SK-N-SH (cell line): ENCODE measurements at regions not wholly inside any gene's neighbourhood (a gene's known extent, or its start where the extent isn't known, plus 50 kb on each side); places are given as distances from the start of the nearest gene placed in this dataset.
A peak's percentile ranks its signal among the peaks of the same experiment; 100 is the strongest.

Source experiments
- CTCF ChIA-PET: fragments of 300-600, 350-600 bp; formaldehyde crosslinking; extraction: SDS; loops from one replicate; lab custom pipeline; 2021; lab: Yijun Ruan, JAX
- POLR2A ChIA-PET: fragments of 350-600 bp; sonication (Branson Sonifier 250); formaldehyde crosslinking; extraction: SDS; loops from one replicate; lab custom pipeline; 2020; ENCODE audit warnings: antibody characterized with exemption, inconsistent platforms; lab: Yijun Ruan, JAX
- DNase-seq: peaks from one replicate; pipeline ENCODE4 v3.0.0; 2012
- H2AFZ ChIP-seq: fragments of 200-600 bp; sonication (generic); 2 replicates; pipeline ENCODE4 v1.8.1; 2016; ENCODE audit warnings: antibody characterized with exemption, mild to moderate bottlenecking, low read depth
- H3F3A ChIP-seq: fragments of 200-600 bp; sonication (generic); replicated peaks from 2 replicates; pipeline ENCODE3; 2016; ENCODE audit warnings: antibody characterized with exemption, mild to moderate bottlenecking; ENCODE audit not compliant: insufficient read depth
- H3K27ac ChIP-seq, 2 experiments: fragments of 200-500 bp in 1 of 2; fragments of 200-600 bp in 1 of 2; sonication (Bioruptor generic) in 1 of 2; sonication (generic), shearing (Covaris generic) in 1 of 2; 2 replicates each; pipeline versions ENCODE4 v1.5.1 to v1.6.1; 2014 to 2016; ENCODE audit warnings: low read depth in 2 of 2, inconsistent platforms in 1 of 2, low read length in 1 of 2, mild to moderate bottlenecking in 1 of 2, mixed read lengths in 1 of 2
- H3K27me3 ChIP-seq: fragments of 200-600 bp; sonication (generic), shearing (Covaris generic); 2 replicates; pipeline ENCODE4 v1.6.1; 2016; ENCODE audit warnings: mixed run types; ENCODE audit not compliant: insufficient read depth
- H3K36me3 ChIP-seq, 2 experiments: fragments of 200-500 bp in 1 of 2; fragments of 200-600 bp in 1 of 2; sonication (Bioruptor generic) in 1 of 2; sonication (generic) in 1 of 2; replicated peaks in 1 of 2; 2 replicates each; pipeline versions ENCODE3 to v1.5.1; 2014 to 2016; ENCODE audit warnings: low read length in 1 of 2, mild to moderate bottlenecking in 1 of 2; ENCODE audit not compliant: insufficient read depth in 2 of 2, control insufficient read depth in 1 of 2
- H3K4me1 ChIP-seq, 2 experiments: fragments of 200-500 bp in 1 of 2; fragments of 200-600 bp in 1 of 2; sonication (Bioruptor generic) in 1 of 2; sonication (generic), shearing (Covaris generic) in 1 of 2; 2 replicates each; pipeline versions ENCODE4 v1.5.1 to v1.6.1; 2014 to 2016; ENCODE audit warnings: low read depth in 1 of 2, low read length in 1 of 2, mixed run types in 1 of 2; ENCODE audit not compliant: insufficient read depth in 2 of 2, control insufficient read depth in 1 of 2
- H3K4me2 ChIP-seq: fragments of 200-600 bp; sonication (generic), shearing (Covaris generic); 2 replicates; pipeline ENCODE4 v1.6.1; 2017; ENCODE audit warnings: mixed run types
- H3K4me3 ChIP-seq, 2 experiments: fragments of 200-500 bp in 1 of 2; fragments of 200-600 bp in 1 of 2; sonication (Bioruptor generic) in 1 of 2; sonication (generic), shearing (Covaris generic) in 1 of 2; 2 replicates each; pipeline versions ENCODE4 v1.5.1 to v1.8.1; 2014 to 2016; ENCODE audit warnings: low read depth in 2 of 2, inconsistent platforms in 1 of 2, low read length in 1 of 2, mild to moderate bottlenecking in 1 of 2, mixed read lengths in 1 of 2, moderate library complexity in 1 of 2
- H3K79me2 ChIP-seq: fragments of 200-600 bp; sonication (generic); 2 replicates; pipeline ENCODE4 v1.8.1; 2017; ENCODE audit warnings: mild to moderate bottlenecking; ENCODE audit not compliant: insufficient read depth
- H3K9ac ChIP-seq: fragments of 200-600 bp; sonication (generic); 2 replicates; pipeline ENCODE4 v1.6.1; 2017; ENCODE audit warnings: mixed run types
- H3K9me2 ChIP-seq: fragments of 200-600 bp; sonication (generic); 2 replicates; pipeline ENCODE4 v1.6.1; 2017; ENCODE audit warnings: mixed run types
- H3K9me3 ChIP-seq: fragments of 200-600 bp; sonication (generic); 2 replicates; pipeline ENCODE4 v1.6.1; 2017; ENCODE audit warnings: mixed run types, mild to moderate bottlenecking, moderate library complexity
- H4K20me1 ChIP-seq: fragments of 200-600 bp; sonication (generic); 2 replicates; pipeline ENCODE4 v1.6.1; 2017; ENCODE audit warnings: mild to moderate bottlenecking, mixed run types; ENCODE audit not compliant: insufficient read depth
- CHD2 ChIP-seq: fragments of 150-350 bp; IDR thresholded peaks from 2 replicates; pipeline ENCODE4 v1.6.1; 2018; ENCODE audit warnings: low read length; ENCODE audit not compliant: partially characterized antibody
- ELF1 ChIP-seq: IDR thresholded peaks from 2 replicates; pipeline ENCODE4 v1.4.0; 2012
- EP300 ChIP-seq, 2 experiments: IDR thresholded peaks; 2 replicates each; pipeline versions ENCODE4 v1.4.0 to v1.6.1; 2012; ENCODE audit warnings: borderline replicate concordance in 1 of 2, low read depth in 1 of 2, low read length in 1 of 2
- EZH2phosphoT487 ChIP-seq: fragments of 200-600 bp; sonication (generic); IDR thresholded peaks from 2 replicates; pipeline ENCODE4 v1.6.1; 2017; ENCODE audit warnings: low read depth, mixed run types, mild to moderate bottlenecking, antibody characterized with exemption, moderate library complexity, borderline replicate concordance
- FOSL2 ChIP-seq: IDR thresholded peaks from 2 replicates; pipeline ENCODE4 v1.4.0; 2012; ENCODE audit warnings: low read depth, mild to moderate bottlenecking, moderate library complexity, borderline replicate concordance
- FOXJ3 ChIP-seq: sonication (generic); formaldehyde crosslinking; IDR thresholded peaks from 2 replicates; pipeline ENCODE4 v1.5.1; 2020; ENCODE audit warnings: mild to moderate bottlenecking, missing genetic modification reagents
- GABPA ChIP-seq: IDR thresholded peaks from 2 replicates; pipeline ENCODE4 v1.4.0; 2012; ENCODE audit warnings: low read depth, mild to moderate bottlenecking
- GATA2 ChIP-seq: sonication (generic); formaldehyde crosslinking; IDR thresholded peaks from 2 replicates; pipeline ENCODE4 v1.5.0; 2020; ENCODE audit warnings: mild to moderate bottlenecking, missing genetic modification reagents
- MEF2A ChIP-seq: IDR thresholded peaks from 2 replicates; pipeline ENCODE4 v1.4.0; 2012; ENCODE audit warnings: low read depth, borderline replicate concordance
- NFIC ChIP-seq: IDR thresholded peaks from 2 replicates; pipeline ENCODE4 v1.4.0; 2012; ENCODE audit warnings: borderline replicate concordance
- NRF1 ChIP-seq: IDR thresholded peaks from 2 replicates; pipeline ENCODE4 v1.6.1; 2012; ENCODE audit warnings: low read depth, mild to moderate bottlenecking, low read length
- PBX3 ChIP-seq: IDR thresholded peaks from 2 replicates; pipeline ENCODE4; 2012
- RCOR1 ChIP-seq: fragments of 150-350 bp; IDR thresholded peaks from 2 replicates; pipeline ENCODE4 v1.6.1; 2017; ENCODE audit warnings: antibody characterized with exemption, low read length
- SMC3 ChIP-seq: IDR thresholded peaks from 2 replicates; pipeline ENCODE4 v1.6.1; 2012; ENCODE audit warnings: low read depth, low read length, improper control_type of control experiment
- TCF12 ChIP-seq: IDR thresholded peaks from 2 replicates; pipeline ENCODE4 v1.4.0; 2012
- TEAD4 ChIP-seq: IDR thresholded peaks from 2 replicates; pipeline ENCODE4 v1.4.0; 2012; ENCODE audit warnings: mild to moderate bottlenecking, borderline replicate concordance; ENCODE audit not compliant: insufficient read depth
- WGBS: methylation state at CpG from one replicate; pipeline ENCODE4 v1.1.6; 2017; ENCODE audit warnings: low lambda C conversion rate; 5-methylcytosine and 5-hydroxymethylcytosine counted together
- TF ChIP-seq, protein P1 (sequence below): IDR thresholded peaks from 2 replicates; pipeline ENCODE4 v1.4.0; 2012; ENCODE audit warnings: low read depth
- TF ChIP-seq, protein P2 (sequence below): fragments of 150-350 bp; IDR thresholded peaks from 2 replicates; pipeline ENCODE4 v1.6.1; 2016; ENCODE audit warnings: mild to moderate bottlenecking, low read depth, low read length

DNA sequence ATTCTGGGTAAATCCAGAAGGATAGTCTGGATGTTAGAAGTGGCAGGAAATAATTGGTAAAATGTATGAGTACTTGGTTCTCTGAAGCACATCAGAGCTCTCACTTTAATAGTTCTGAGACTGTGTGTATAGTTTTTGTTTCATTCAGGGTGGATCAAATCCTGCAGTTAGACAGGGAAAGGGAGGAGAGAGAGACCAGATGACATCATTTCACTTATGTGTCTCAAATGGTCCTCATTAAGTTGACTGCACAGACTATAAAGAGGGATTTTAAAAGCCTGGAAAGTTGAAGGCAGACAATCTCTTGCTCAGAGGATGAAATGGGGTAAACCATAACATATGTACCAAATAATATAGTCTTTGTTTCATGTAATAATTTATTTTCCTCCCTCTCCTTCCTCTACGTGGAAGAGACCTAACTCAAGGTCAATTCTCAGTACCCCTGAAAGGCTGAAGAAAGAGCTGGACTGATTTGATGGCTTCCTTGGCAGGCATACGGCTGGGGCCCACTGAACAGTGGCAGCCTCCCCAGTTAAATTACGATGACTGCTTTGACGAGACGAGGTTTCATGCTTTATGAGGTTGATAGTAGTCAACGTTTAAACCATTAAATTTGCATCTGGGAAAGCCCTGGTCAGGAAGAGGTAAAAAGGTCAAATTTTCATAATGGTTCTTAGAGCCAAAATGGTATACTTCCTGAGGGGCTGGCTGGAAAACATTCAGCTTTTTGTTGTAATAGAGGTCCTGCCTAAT, 395.1 kb upstream of the RPS23 start:
- H3K9me2 ChIP-seq, result no peaks in the 10 kb centered on the region
- H2AFZ ChIP-seq, result no peak overlapping the region
- H4K20me1 ChIP-seq, result no peaks in the 10 kb centered on the region
- H3K9ac ChIP-seq, result no peak overlapping the region
- H3K27me3 ChIP-seq, result no peaks in the 10 kb centered on the region
- no peaks in the 10 kb centered on the region for H3K9me3 ChIP-seq
- 48% methylated on average over 6 of the region's 6 CpGs for WGBS
- POLR2A ChIA-PET, result no interaction called here
- H3K4me1 ChIP-seq, result peaks cover 0 to 10% of the 10 kb centered on the region in 2 experiments; a peak in 3 of 4 replicates
- peak overlapping the region in 1 of 2 experiments; percentile 74; a peak in 2 of 4 replicates for H3K27ac ChIP-seq
- H3K4me2 ChIP-seq, result no peak overlapping the region
- H3K79me2 ChIP-seq, result no peaks in the 10 kb centered on the region
- H3K4me3 ChIP-seq, result no peak overlapping the region
- no peaks in the 10 kb centered on the region for H3F3A ChIP-seq
- DNase-seq, result no peak
- CTCF ChIA-PET, result interaction anchor here (0.7 to 1.2 kb wide), 3 partner anchors 50 to 800 kb away, joined by 3 read pairs; no protein-coding TSS in a partner anchor
- TF ChIP-seq TEAD4 (no peak), EP300 (IDR thresholded peaks at IDR 0.05; ENCODE audit: borderline replicate concordance in 1 of 2, low read depth in 1 of 2, low read length in 1 of 2) (peak in 1 of 2 experiments; percentile 69; a peak in 2 of 4 replicates)
- TF ChIP-seq, all 33 proteins: peak for 1
- H3K36me3 ChIP-seq, result no peaks in the 10 kb centered on the region

- POLR2A ChIA-PET, result no interaction called here
- Histone ChIP-seq H4K20me1 (no peaks in the 10 kb centered on the region), H3K4me1 (peaks cover 0 to 10% of the 10 kb centered on the region in 2 experiments; a peak in 3 of 4 replicates), H3K27ac (peak overlapping the region in 1 of 2 experiments; percentile 86; a peak in 2 of 4 replicates), H3K9me3 (no peaks in the 10 kb centered on the region), H3K9ac (no peak overlapping the region), H3K9me2 (no peaks in the 10 kb centered on the region), H3K27me3 (no peaks in the 10 kb centered on the region), H3K79me2 (no peaks in the 10 kb centered on the region), H3K4me3 (no peak overlapping the region), H2AFZ (no peak overlapping the region), H3K4me2 (no peak overlapping the region), H3K36me3 (no peaks in the 10 kb centered on the region), H3F3A (no peaks in the 10 kb centered on the region)
- CTCF ChIA-PET, result interaction anchor here (1.6 to 2.0 kb wide), 2 partner anchors 13 to 29 kb away, joined by 6 to 8 read pairs; no protein-coding TSS in a partner anchor
- WGBS, result 36% methylated on average over 3 of the region's 3 CpGs
- TF ChIP-seq EP300 (IDR thresholded peaks at IDR 0.05; ENCODE audit: borderline replicate concordance in 1 of 2, low read depth in 1 of 2, low read length in 1 of 2) (peak in 1 of 2 experiments; percentile 78; a peak in 2 of 4 replicates), PBX3 (no peak), EZH2phosphoT487 (no peak), NRF1 (no peak), SMC3 (no peak), MEF2A (no peak), FOXJ3 (CRISPR knock-in tag) (no peak), ELF1 (no peak), TEAD4 (no peak), GATA2 (CRISPR knock-in tag) (peak; percentile 56; the same call in 1 of the 2 replicates), NFIC (no peak), TCF12 (0 out of 2 replicates have a peak, but pooled peaks have one; percentile 11), RCOR1 (no peak; the same call in 1 of the 2 replicates), FOSL2 (no peak), GABPA (no peak), CHD2 (peak; percentile 21)
- TF ChIP-seq, protein P1, sequence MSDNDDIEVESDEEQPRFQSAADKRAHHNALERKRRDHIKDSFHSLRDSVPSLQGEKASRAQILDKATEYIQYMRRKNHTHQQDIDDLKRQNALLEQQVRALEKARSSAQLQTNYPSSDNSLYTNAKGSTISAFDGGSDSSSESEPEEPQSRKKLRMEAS, result no peak
- TF ChIP-seq, protein P2, sequence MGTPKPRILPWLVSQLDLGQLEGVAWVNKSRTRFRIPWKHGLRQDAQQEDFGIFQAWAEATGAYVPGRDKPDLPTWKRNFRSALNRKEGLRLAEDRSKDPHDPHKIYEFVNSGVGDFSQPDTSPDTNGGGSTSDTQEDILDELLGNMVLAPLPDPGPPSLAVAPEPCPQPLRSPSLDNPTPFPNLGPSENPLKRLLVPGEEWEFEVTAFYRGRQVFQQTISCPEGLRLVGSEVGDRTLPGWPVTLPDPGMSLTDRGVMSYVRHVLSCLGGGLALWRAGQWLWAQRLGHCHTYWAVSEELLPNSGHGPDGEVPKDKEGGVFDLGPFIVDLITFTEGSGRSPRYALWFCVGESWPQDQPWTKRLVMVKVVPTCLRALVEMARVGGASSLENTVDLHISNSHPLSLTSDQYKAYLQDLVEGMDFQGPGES, result no peak
- DNase-seq, result no peak
Measured at GRCh38 chr5:82670692-82671091, 392.5 kb upstream of the RPS23 start.
